ENCODE measurements at regions not wholly inside any gene's neighbourhood (a gene's known extent, or its start where the extent isn't known, plus 50 kb on each side); places are given as distances from the start of the nearest gene placed in this dataset.

- FAIRE-seq (no peak), DNase-seq (ENCODE audit: insufficient read length, low spot score) (no peak)
- no peak for TF ChIP-seq CTCF (IDR thresholded peaks at IDR 0.05; ENCODE audit: insufficient read depth, missing control alignments)
These were observed 64.0 kb upstream of the GSX1 start for GRCh38 chr13:27728271-27728670.

DNA sequence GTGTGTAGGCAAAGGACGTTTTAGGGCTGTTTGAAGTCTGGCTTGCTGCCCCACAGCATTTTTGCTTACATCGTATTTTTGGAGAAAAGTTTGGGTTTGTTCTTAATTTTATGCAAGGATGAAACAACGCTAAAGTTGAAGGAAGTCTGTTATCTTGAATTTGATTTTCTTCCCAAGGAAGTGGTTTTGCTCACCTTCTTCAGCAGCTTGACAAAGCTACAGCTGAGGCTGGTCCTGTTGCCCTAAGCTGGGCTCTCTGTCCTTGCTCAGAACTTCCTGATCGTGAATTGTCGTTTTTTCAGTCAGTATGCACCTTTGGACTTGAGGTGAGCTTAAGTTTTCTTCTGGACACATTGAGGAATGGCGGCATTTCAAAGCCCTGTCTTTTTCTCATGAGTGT is 62.1 kb upstream of the GSX1 start:
- TF ChIP-seq CTCF (IDR thresholded peaks at IDR 0.05; ENCODE audit: insufficient read depth, missing control alignments), result no peak
- DNase-seq (ENCODE audit: insufficient read length, low spot score), result no peak
- FAIRE-seq, result no peak

Data from D721Med (cell line).